ENCODE measurements at regions not wholly inside any gene's neighbourhood (a gene's known extent, or its start where the extent isn't known, plus 50 kb on each side); places are given as distances from the start of the nearest gene placed in this dataset.
"Not testable (repeated sequence)": the region's sequence is repeated elsewhere in the genome, so short reads cannot be mapped to it uniquely, and the experiment has no call there.

GRCh38 chr1:70778056-70778762 is 269.4 kb downstream of the PTGER3 start:
- H3K9me3 ChIP-seq (ENCODE audit: control insufficient read depth, insufficient read depth, low read length): no peaks in the 10 kb centered on the region
- H3K4me1 ChIP-seq (ENCODE audit: insufficient read depth, low read length): no peaks in the 10 kb centered on the region
- H3K36me3 ChIP-seq (ENCODE audit: insufficient read depth, low read length): no peaks in the 10 kb centered on the region
- no peak overlapping the region for H3K9ac ChIP-seq (ENCODE audit: low read depth, low read length)

GRCh38 chr1:70778934-70779333 is 268.7 kb downstream of the PTGER3 start:
- H3K9ac ChIP-seq (ENCODE audit: low read depth, low read length): no peak overlapping the region
- no peaks in the 10 kb centered on the region for H3K9me3 ChIP-seq (ENCODE audit: control insufficient read depth, insufficient read depth, low read length)
- H3K36me3 ChIP-seq (ENCODE audit: insufficient read depth, low read length): no peaks in the 10 kb centered on the region
- no peaks in the 10 kb centered on the region for H3K4me1 ChIP-seq (ENCODE audit: insufficient read depth, low read length)

GRCh38 chr1:70779571-70779970 is 268.0 kb downstream of the PTGER3 start:
- Histone ChIP-seq H3K4me1 (ENCODE audit: insufficient read depth, low read length) (no peaks in the 10 kb centered on the region), H3K9me3 (ENCODE audit: control insufficient read depth, insufficient read depth, low read length) (no peaks in the 10 kb centered on the region), H3K9ac (ENCODE audit: low read depth, low read length) (no peak overlapping the region), H3K36me3 (ENCODE audit: insufficient read depth, low read length) (no peaks in the 10 kb centered on the region)

- Histone ChIP-seq H3K9me3 (ENCODE audit: control insufficient read depth, insufficient read depth, low read length) (no peaks in the 10 kb centered on the region), H3K4me1 (ENCODE audit: insufficient read depth, low read length) (no peaks in the 10 kb centered on the region), H3K36me3 (ENCODE audit: insufficient read depth, low read length) (no peaks in the 10 kb centered on the region), H3K9ac (ENCODE audit: low read depth, low read length) (no peak overlapping the region)
Measured at GRCh38 chr1:70785287-70785686, 262.3 kb downstream of the PTGER3 start.

- H3K4me1 ChIP-seq (ENCODE audit: insufficient read depth, low read length): no peaks in the 10 kb centered on the region
- H3K9ac ChIP-seq (ENCODE audit: low read depth, low read length): no peak overlapping the region
- no peaks in the 10 kb centered on the region for H3K36me3 ChIP-seq (ENCODE audit: insufficient read depth, low read length)
- H3K9me3 ChIP-seq (ENCODE audit: control insufficient read depth, insufficient read depth, low read length): no peaks in the 10 kb centered on the region
Measured at GRCh38 chr1:70790232-70790923, 257.2 kb downstream of the PTGER3 start.

GRCh38 chr1:70795064-70795463 is 252.6 kb downstream of the PTGER3 start:
- not testable (repeated sequence) for H3K36me3 ChIP-seq (ENCODE audit: insufficient read depth, low read length); H3K9me3 ChIP-seq (ENCODE audit: control insufficient read depth, insufficient read depth, low read length); H3K4me1 ChIP-seq (ENCODE audit: insufficient read depth, low read length); H3K9ac ChIP-seq (ENCODE audit: low read depth, low read length)

- H3K36me3 ChIP-seq (ENCODE audit: insufficient read depth, low read length); H3K4me1 ChIP-seq (ENCODE audit: insufficient read depth, low read length); H3K9ac ChIP-seq (ENCODE audit: low read depth, low read length); H3K9me3 ChIP-seq (ENCODE audit: control insufficient read depth, insufficient read depth, low read length): not testable (repeated sequence)
Measured at GRCh38 chr1:70796298-70796697, 251.3 kb downstream of the PTGER3 start.

GRCh38 chr1:70802625-70803024 is 245.0 kb downstream of the PTGER3 start:
- H3K36me3 ChIP-seq (ENCODE audit: insufficient read depth, low read length); H3K9me3 ChIP-seq (ENCODE audit: control insufficient read depth, insufficient read depth, low read length): not testable (repeated sequence)

GRCh38 chr1:70805641-70806040 is 242.0 kb downstream of the PTGER3 start:
- H3K9ac ChIP-seq (ENCODE audit: low read depth, low read length): no peak overlapping the region
- no peaks in the 10 kb centered on the region for H3K36me3 ChIP-seq (ENCODE audit: insufficient read depth, low read length)
- no peaks in the 10 kb centered on the region for H3K4me1 ChIP-seq (ENCODE audit: insufficient read depth, low read length)
- no peaks in the 10 kb centered on the region; the same call in 1 of the 2 replicates for H3K9me3 ChIP-seq (ENCODE audit: control insufficient read depth, insufficient read depth, low read length)

More at GRCh38 chr1:70802625-70803024, 245.0 kb downstream of the PTGER3 start:
- H3K9ac ChIP-seq (ENCODE audit: low read depth, low read length); H3K4me1 ChIP-seq (ENCODE audit: insufficient read depth, low read length): not testable (repeated sequence)

GRCh38 chr1:70807088-70807664 is 240.4 kb downstream of the PTGER3 start:
- Histone ChIP-seq H3K36me3 (ENCODE audit: insufficient read depth, low read length) (no peaks in the 10 kb centered on the region), H3K9ac (ENCODE audit: low read depth, low read length) (no peak overlapping the region), H3K4me1 (ENCODE audit: insufficient read depth, low read length) (no peaks in the 10 kb centered on the region), H3K9me3 (ENCODE audit: control insufficient read depth, insufficient read depth, low read length) (no peaks in the 10 kb centered on the region)

GRCh38 chr1:70809069-70809468 is 238.5 kb downstream of the PTGER3 start:
- H3K4me1 ChIP-seq (ENCODE audit: insufficient read depth, low read length): no peaks in the 10 kb centered on the region
- H3K9me3 ChIP-seq (ENCODE audit: control insufficient read depth, insufficient read depth, low read length): no peaks in the 10 kb centered on the region
- no peaks in the 10 kb centered on the region for H3K36me3 ChIP-seq (ENCODE audit: insufficient read depth, low read length)
- H3K9ac ChIP-seq (ENCODE audit: low read depth, low read length): no peak overlapping the region

GRCh38 chr1:70811815-70812214 is 235.8 kb downstream of the PTGER3 start:
- no peaks in the 10 kb centered on the region for H3K4me1 ChIP-seq (ENCODE audit: insufficient read depth, low read length)
- no peaks in the 10 kb centered on the region for H3K36me3 ChIP-seq (ENCODE audit: insufficient read depth, low read length)
- no peak overlapping the region for H3K9ac ChIP-seq (ENCODE audit: low read depth, low read length)
- no peaks in the 10 kb centered on the region for H3K9me3 ChIP-seq (ENCODE audit: control insufficient read depth, insufficient read depth, low read length)

GRCh38 chr1:70812442-70813109 is 235.0 kb downstream of the PTGER3 start:
- no peak overlapping the region for H3K9ac ChIP-seq (ENCODE audit: low read depth, low read length)
- H3K9me3 ChIP-seq (ENCODE audit: control insufficient read depth, insufficient read depth, low read length): no peaks in the 10 kb centered on the region
- no peaks in the 10 kb centered on the region for H3K4me1 ChIP-seq (ENCODE audit: insufficient read depth, low read length)
- H3K36me3 ChIP-seq (ENCODE audit: insufficient read depth, low read length): no peaks in the 10 kb centered on the region

GRCh38 chr1:70818401-70818800 is 229.2 kb downstream of the PTGER3 start:
- Histone ChIP-seq H3K9ac (ENCODE audit: low read depth, low read length) (no peak overlapping the region), H3K9me3 (ENCODE audit: control insufficient read depth, insufficient read depth, low read length) (no peaks in the 10 kb centered on the region), H3K36me3 (ENCODE audit: insufficient read depth, low read length) (no peaks in the 10 kb centered on the region), H3K4me1 (ENCODE audit: insufficient read depth, low read length) (no peaks in the 10 kb centered on the region)

All from ES-I3 (cell line).